GM12874 (cell line): ENCODE measurements at regions not wholly inside any gene's neighbourhood (a gene's known extent, or its start where the extent isn't known, plus 50 kb on each side); places are given as distances from the start of the nearest gene placed in this dataset.

Experiments used
- CTCF ChIP-seq: IDR thresholded peaks from 2 replicates; pipeline ENCODE4 v1.5.1; 2011; ENCODE audit warnings: low read depth, mild to moderate bottlenecking, control low read depth, low read length, moderate library complexity; ENCODE audit not compliant: insufficient read depth

GRCh38 chr17:77061669-77062068, 79.1 kb upstream of the SEC14L1 start:
- TF ChIP-seq CTCF = no peak

- TF ChIP-seq CTCF = no peak
These were observed 76.2 kb upstream of the SEC14L1 start for GRCh38 chr17:77064598-77064997.

- no peak for TF ChIP-seq CTCF
These were observed 74.6 kb upstream of the SEC14L1 start for GRCh38 chr17:77066165-77066564.

- peak; percentile 83 for TF ChIP-seq CTCF
These were observed 73.9 kb upstream of the SEC14L1 start for GRCh38 chr17:77066726-77067409.

- TF ChIP-seq CTCF = no peak
These were observed 71.9 kb upstream of the SEC14L1 start for GRCh38 chr17:77068915-77069314.

GRCh38 chr17:77070888-77071279, 69.9 kb upstream of the SEC14L1 start:
- TF ChIP-seq CTCF = no peak

- TF ChIP-seq CTCF = no peak
These were observed 68.8 kb upstream of the SEC14L1 start for GRCh38 chr17:77071925-77072490.
